NCI-H146 treated with DMSO at 0.1 percent for 48 hours (cell line): ENCODE measurements at regions not wholly inside any gene's neighbourhood (a gene's known extent, or its start where the extent isn't known, plus 50 kb on each side); places are given as distances from the start of the nearest gene placed in this dataset.
"Not testable (repeated sequence)": the region's sequence is repeated elsewhere in the genome, so short reads cannot be mapped to it uniquely, and the experiment has no call there.

ENCODE experiments used
- DNase-seq: peaks from one replicate; lab custom pipeline; 2025; ENCODE audit not compliant: unreplicated experiment; lab: John Stamatoyannopoulos, UW

- DNase-seq, result not testable (repeated sequence)
These were observed 251.9 kb upstream of the PTBP2 start for GRCh38 chr1:96469726-96470125.

DNA sequence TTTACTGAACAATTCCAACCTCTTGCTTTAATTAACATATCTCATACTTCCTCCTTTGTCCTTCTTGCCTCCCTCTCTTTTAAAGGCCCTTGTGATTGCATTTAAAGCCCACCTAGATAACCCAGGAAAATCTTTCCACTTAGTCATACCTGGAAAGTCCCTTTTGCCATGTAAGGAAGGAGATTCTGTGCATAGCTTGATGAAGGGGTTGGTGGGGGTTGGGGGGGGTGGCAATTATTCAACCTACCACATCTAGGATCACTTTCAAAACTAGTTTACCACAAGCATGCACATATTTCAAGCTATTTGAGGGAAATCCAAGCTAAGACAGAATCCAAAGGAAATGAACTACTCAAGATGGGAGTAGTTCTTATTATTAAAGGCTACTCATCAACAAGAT is 249.1 kb upstream of the PTBP2 start:
- DNase-seq, result no peak

DNA sequence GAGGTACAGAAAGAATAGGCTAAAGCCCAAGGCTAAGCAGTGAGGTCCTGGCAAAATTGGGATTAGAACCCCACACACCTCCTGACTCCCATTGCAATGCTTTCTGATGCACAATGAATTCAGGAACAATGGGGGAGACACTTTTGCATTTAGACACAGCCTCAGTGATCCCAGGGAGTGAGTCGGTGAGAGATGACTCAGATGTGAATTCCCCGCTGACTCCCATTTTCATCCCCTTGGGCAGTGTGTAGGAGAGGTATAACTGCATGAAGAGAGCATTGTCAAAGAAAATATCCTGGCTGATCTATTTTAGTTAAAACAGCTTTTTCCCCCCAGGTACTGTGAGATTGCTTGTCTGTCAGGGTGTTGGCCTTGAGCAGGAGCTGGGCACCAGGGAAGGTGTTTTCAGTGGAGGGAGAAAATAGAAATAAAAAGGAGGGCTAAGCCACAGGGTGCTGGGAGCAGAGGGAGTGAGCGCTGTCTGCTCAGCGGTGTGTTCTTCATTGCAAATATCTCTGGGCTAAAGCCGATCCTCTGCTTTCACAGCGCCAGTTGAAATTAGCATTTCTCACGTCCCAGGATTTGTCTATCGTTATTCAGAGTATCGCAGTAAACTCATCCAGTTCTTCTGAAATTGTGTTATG is 247.7 kb upstream of the PTBP2 start:
- no peak for DNase-seq

DNA sequence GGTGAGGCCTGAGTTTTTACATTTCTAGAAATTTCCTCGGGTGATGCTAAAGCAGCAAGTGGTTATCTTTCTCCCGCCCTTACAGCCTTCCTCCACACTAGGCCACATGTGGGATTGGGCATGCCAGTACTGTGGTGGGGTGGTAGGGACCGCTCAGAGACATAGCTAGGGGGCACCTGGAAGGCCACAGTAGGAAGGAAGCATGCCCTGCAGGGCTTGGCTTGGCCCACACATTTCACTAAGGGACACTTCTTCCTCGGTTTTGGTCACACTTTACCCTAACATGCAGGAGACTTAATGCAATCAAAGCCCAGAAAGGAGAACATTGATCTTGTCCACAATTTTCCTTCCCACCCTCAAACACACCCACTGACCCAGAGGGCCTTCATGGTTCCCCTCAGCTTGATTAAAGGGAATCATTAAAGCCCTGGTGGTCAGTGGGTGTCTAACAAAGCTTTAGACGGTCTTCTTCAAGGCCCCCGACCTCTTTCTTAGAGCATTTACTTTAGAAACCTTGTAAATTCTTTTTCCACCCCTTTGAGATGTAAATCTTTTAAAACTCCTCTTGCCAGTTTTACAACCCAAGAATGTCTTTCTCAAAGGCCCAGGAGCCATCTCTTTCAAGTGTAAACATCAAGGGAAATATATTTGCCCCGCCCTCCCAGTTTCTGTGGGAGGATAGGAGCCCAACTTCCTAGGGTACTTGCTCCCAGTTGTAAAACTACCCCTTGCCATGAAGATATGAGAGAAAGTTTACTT is 246.4 kb upstream of the PTBP2 start:
- no peak for DNase-seq

- DNase-seq, result no peak
These were observed 245.7 kb upstream of the PTBP2 start for GRCh38 chr1:96475903-96476302.

DNA sequence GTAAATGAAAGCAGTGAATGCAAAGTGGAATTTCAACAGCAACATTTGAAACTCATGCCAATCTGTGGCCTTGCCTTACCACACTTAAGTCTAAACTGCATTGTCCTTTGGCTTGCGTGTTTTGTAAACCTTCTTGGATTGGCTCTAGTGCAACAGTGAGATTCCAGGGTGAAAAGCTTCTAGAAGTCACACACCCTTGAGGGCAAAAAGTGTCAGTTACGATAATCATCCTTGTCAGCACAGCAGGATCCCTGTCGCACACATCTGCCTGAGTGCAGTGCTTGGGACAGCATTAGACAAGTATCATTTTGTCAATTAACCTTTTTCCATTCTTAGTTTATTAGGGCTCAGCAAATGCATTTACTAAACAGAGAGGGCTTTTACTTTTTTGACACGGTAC is 243.4 kb upstream of the PTBP2 start:
- DNase-seq, result no peak

GRCh38 chr1:96481409-96481808 is 240.2 kb upstream of the PTBP2 start:
- no peak for DNase-seq

GRCh38 chr1:96482616-96483015 is 239.0 kb upstream of the PTBP2 start:
- no peak for DNase-seq

DNA sequence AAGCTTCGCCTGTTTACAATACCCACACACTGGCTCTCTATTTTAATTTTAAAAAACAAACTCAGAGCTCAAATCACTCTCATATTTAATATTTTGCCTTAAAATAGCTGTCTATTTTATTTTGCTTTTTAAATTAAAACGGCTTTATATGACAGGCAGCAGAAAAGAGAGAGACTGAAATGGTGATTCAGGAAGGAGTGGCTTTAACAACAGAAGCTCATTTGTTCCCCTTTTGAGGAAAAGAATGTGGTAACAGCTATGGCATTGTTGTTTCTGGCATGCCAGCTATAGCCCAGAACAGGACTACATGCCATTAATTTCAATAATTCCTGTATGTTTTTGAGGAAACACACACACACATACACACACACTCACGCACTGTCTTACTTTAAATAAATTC is 234.2 kb upstream of the PTBP2 start:
- DNase-seq, result no peak

DNA sequence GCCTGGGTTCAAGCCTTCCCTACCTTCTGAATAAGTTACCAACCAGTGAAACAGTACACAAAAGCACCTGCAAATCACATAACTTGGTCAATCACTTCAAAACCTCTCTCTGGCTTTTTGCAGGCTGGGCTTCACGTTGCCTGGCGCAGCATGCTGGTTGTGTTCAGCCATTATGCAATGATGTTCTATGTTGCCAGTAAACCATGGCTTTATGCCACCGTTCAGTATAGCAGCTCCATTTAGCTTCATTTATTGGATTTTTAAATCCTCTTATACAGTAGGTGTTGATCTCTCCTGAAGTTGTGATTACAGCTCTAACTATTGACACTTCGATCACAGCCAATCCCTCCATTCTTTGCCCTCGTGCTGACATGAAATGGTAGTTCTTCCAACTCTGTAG is 233.6 kb upstream of the PTBP2 start:
- DNase-seq, result no peak

DNA sequence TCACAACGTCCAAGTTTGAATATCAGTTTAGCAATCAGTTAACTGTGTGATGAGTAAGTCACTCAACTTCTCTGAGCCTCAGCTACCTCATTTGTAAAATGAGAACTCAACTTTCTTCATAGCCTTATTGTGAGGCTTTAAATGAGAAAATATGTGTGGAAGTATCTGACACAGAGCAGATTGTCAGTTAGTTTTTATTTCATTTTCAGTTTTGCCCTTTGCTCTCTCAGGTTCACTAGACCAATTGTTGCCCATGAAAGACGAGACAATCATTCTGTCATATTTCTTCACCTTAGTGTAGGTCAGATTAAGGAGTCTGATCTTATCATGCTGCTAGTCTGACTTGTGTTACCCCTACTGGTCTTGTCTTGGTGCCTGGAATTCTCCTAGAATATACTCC is 232.8 kb upstream of the PTBP2 start:
- no peak for DNase-seq

DNA sequence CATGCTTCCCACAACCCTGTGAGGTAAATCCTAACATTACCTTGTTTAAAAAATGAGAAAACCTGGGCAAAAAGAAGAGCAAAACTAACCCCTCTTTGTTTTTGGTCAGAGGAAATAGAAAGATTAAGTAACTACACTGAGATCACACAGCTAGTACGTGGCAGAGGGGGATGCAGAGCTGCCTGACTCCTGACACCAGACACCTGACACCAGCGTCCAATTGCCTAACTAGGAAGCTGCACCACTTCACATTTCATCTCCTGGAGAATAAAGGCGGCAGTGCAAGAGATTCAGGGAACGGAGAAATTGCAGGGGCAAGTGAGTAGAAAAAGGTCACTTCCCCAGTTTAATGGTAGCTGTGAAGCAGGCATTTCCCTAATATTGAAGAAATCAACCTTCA is 229.3 kb upstream of the PTBP2 start:
- no peak for DNase-seq

DNA sequence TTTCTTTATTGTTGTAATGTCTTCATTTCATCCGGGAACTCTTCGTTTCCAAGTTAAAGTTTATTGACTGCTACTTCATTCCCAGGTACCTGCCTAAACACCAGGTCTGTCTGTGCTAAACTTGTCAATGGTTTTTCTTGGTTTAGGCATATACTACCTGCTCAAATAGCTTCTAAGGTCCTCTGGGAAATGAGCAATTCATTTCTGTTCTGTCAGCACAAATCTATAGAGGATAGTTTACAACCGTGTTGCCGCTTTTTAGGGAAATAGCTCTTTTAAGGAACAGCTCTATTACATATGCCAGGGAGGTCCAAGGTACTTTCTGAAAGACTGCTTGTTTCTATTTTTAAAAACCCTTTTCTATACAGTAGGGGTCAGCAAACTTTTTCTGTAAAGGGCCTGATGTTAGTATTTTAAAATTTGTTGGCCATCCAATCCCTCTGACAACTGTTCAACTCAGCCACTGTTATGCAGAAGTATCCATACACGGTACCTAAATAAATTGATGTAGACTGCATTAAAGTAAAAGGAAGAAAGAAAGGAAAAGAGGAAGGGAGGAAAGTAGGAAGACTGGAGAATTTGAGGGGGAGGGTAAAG is 222.7 kb upstream of the PTBP2 start:
- no peak for DNase-seq

DNA sequence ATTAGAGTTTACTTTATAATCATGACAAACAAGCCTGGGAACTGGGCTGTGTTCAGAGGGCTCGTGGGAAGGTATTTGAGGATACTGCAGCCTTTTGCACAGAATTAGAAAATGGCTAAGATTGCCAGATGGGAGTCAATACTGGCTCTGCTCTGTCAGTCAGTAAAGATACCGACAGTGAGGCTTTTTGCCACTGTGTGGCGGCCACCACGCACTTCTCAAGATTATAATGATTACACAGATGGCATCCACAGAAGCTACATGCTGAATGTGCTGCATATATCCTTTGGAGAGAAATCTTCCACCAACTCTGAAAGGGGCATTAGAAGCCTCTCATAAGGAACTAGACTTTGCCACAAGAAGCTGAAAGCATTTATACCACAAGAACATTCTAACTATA is 213.4 kb upstream of the PTBP2 start:
- DNase-seq, result no peak

DNA sequence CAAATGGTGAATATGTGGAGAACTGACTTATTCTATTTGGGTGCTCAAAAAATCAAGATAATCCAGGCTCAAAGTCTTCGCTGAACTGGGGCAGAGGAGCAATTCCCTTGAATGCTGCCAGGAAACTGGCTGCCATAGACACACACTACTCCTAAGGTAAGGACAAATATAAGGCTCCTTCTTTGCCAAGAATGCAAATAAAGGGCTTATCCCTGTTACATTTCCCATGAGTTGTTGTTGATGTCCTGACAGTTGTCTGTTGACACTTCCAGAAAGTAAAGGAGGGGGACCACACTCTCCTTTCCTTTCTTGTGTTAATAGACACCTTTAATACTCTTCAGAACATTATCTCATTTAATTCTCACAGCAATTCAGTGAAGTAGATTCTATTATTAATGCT is 212.2 kb upstream of the PTBP2 start:
- no peak for DNase-seq

- no peak for DNase-seq
These were observed 211.6 kb upstream of the PTBP2 start for GRCh38 chr1:96509951-96510350.

DNA sequence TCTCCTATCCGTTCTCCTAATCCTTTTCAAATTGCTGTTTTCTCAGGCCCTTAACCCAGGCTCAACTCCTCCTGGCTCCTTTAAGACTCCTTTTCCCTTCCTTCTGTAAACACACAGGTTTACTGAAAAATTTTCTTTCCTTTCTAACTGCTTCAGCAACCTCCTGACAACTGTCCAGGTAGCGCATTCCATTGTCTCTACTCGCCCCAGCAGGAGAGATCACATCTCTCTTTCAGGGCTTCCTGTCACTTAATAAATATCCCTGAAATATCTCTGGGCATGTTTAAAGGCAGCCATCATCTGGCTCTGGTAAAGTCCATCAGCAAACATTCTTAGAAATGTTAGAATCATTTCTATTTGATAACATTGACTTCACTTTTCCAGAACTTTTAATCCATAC is 211.2 kb upstream of the PTBP2 start:
- no peak for DNase-seq

DNA sequence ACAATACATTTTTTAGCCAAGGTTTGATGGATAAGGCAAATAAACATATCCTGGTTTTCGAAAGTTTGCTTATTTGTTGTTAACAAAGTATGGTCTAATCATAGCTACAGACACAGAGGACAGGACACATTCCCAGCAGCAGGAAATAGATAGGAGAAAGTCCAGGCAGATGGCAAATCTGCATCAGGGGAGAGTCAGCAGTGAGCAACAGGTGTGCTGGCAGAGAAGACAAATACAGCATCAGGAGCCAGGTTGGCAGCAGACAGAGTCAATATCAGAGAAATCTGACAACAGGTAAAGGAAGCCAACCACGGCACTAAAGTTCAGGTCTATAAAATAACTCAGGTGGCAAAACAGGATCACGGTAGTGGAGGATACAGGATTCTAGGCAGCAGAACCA is 210.7 kb upstream of the PTBP2 start:
- no peak for DNase-seq

- no peak for DNase-seq
These were observed 208.4 kb upstream of the PTBP2 start for GRCh38 chr1:96513136-96513535.

- DNase-seq, result no peak
These were observed 206.2 kb upstream of the PTBP2 start for GRCh38 chr1:96515430-96515829.

DNA sequence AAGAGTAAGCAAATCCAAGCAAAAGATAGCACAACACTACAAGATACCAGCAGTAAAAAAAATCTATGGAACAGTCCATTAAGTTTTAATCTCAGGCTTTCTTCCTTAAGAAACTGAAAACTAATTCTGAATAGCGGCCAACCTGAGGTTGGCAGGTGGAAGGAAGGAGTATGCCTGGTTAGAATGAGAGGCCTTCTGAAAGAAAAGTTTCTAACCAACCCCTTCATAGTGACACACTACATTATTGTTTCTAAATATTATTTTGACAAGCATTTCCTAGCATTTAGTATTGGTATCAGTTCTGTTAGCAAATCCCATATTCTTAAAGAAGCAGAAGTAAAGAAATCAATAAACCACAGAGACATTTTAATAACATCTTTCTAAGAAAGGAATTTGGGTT is 205.7 kb upstream of the PTBP2 start:
- no peak for DNase-seq

GRCh38 chr1:96519851-96520578 is 201.6 kb upstream of the PTBP2 start:
- no peak for DNase-seq
